ENCODE measurements at regions not wholly inside any gene's neighbourhood (a gene's known extent, or its start where the extent isn't known, plus 50 kb on each side); places are given as distances from the start of the nearest gene placed in this dataset.

DNA sequence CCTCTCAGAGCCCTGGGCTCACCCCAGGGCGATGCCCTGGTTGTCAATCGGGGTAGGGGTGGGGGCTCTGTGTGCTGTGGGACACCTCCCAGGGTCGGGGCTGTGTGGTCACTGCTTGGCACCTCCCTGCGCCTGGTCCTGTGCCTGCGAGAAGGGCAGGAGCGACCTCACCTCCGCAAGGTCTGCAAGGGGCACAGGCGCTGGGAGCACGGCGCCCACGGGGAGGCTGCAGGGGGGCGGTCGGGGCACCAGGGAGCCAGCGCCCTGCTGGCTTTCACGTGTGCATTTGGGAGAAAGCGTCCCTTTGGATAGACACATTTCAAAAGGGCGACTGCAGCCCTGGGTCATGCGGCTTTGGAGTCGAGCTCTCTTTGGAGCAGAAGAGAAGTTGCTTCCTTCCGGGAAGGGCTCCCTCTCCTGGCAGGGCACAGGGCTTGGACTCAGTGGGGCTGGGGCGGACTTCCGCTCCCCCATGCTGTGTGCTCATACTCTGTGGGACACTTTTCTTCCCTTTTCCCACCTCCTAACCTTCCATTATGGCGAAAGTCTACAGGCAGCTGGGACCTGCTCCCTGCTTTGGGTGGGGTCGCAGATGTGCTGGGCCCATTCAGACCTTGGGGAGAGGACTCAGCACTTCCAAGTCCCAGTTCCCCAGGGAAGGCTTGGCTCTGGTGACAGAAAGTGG, 52.9 kb upstream of the SLC28A3 start:
- no peak for DNase-seq

DNA sequence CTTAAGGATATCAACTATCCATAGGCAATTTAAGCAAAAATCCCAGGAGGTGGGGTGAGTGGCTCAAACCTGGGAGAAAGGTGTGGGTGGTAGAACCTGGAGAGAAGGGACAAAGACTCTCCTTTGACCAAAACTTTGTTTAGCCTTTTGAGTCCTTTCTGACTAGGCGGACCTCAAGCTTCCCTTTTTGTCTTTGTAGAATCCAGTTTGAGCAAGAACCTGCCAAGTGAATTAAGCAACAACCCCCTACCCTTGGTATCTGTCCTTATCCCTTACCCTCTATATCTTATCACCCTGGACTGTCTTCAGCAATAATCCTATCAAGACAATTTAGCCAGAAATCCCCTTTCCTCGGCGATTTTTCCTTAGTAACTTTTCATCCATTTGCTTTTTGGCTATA, 53.5 kb upstream of the SLC28A3 start:
- DNase-seq, result no peak

DNA sequence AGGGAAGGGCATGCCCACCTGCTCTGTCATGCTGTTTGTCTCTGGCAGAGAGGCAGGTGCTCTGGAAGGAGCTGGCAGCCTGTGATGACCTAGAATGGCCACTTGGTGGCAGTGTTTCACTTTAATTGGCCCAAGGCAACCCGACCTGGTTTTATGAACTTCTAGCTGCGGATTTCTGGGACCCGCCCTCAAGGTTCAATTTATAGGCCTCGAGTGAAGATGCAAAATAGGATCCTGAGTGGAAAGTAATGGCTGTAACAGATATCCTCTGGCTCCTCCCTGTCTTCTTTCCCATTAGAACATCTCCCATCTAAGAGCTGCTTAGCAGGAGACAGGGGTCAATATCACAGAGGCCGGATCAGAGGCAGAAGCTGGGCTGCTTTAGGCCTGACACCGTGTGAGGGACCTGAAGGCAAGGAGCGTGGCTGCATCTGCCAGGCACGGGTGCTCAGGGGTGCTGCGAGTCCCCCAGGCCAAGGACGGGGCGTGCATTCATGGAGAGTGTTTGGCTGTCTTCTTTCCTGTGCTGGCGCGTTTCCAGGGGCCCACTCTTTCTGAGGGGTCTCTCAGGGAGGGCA, 56.7 kb upstream of the SLC28A3 start:
- DNase-seq, result peak; percentile 64

DNA sequence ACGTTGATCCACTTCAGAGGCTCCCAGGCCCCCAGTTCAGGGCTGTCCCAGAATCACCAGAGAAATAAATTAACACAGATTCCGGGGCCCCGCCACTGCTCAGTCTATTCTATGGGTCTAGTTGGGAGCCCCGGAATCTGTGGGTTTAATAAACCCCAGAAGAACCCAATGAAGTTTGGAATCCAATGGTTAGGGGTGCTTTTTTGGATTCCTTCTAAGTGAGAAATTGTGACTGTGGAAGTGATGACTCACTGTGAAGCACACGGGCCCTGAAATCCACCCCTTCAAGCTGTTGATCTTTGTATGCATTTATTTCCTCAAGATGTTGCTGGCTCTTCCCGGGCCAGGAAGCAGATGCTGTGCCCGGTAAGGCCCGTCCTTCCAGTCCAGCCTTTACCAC, 57.3 kb upstream of the SLC28A3 start:
- DNase-seq, result no peak

DNA sequence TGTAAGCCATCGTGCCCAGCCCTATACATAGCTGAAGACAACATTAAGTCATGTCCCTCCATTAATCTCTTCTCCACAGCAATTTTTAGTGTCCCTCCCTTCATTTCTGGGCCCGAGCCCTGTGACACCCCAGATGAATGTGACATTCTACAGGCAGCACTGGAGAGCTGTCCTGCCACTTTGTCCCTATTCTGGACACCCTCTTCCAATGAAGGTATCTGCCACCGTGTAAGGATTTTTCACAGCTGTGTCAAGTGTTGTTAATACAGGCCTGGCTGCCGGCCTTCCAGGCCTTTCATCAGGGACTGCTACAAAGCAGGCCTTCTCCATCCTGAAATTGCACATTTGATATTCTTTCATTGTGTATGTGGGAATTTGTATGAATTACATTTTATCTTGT, 62.0 kb upstream of the SLC28A3 start:
- DNase-seq, result no peak

DNA sequence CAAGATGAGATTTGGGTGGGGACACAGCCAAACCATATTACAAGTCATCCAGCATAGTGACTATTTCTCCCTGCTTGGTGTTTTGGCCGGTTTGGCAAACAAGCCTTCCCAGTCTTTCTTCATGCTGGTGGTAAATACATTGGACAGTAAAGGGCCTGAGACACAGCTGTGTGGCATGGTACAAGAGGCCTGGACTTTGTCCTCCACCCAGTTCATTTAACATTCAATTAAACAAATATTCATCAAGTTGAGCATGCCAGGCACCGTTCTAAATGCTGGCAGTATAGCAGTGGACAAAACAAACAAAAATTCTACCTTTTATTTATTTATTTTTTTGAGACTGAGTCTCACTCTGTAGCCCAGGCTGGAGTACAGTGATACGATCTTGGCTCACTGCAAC, 62.7 kb upstream of the SLC28A3 start:
- DNase-seq, result no peak

DNA sequence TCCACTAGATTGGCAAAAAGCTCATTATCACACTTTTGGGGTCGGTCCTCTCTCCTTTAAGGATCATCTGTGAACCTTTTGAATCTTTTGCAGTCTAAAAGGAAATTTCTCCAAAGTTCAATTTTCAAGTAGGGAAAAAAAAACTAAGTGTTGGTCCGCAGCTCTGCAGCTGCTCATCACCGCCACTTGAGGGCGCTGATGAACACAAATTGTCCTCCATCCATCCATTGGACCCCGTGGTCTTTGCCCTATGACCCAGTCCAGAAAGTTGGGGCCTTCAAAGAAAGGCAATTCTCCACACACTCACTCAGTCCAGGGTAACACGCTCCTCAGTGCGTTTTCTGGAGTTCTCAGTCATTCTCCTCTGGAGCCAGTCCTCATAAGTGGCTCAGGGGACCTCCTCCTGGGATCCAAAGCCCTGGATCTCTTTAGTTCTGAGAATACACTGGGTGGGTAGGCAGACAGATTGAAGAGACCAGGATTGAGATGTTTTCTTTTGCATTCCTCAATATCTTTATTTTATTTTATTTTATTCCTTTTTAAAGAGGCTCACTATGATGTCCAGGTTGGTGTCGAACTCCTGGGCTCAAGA, 63.6 kb upstream of the SLC28A3 start:
- DNase-seq, result no peak

DNA sequence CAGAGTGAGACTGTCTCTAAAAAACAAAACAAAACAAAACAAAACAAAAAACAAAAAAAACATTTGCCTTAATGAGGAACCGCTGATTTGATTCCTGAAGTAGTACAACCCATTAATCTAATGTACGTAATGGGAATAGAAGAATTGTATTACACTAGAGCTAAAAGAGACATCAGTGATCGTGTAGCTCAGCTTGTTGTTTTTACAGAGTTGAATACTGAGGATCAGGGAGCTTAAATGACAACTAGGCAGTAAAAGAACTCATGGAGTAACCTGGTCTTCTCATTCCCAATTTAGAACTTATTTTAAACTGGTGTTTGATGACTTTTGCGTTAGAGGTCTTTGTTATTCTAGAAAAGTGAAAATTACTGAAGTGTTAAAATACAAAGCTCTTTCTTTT, 65.1 kb upstream of the SLC28A3 start:
- DNase-seq, result no peak

DNA sequence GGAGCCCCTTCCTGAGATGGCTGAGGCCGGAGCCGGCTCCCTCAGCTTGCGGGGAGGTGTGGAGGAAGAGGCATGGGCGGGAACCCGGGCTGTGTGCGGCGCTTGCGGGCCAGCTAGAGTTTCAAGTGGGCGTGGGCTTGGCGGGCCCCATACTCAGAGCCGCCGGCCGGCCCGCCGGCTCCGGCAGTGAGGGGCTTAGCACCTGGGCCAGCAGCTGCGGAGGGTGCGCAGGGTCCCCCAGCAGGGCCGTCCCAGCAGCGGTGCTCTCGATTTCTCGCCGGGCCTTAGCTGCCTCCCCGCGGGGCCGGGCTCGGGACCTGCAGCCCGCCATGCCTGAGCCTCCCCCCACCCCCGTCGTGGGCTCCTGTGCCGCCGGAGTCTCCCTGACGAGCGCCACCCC, 67.9 kb upstream of the SLC28A3 start:
- DNase-seq, result no peak

DNA sequence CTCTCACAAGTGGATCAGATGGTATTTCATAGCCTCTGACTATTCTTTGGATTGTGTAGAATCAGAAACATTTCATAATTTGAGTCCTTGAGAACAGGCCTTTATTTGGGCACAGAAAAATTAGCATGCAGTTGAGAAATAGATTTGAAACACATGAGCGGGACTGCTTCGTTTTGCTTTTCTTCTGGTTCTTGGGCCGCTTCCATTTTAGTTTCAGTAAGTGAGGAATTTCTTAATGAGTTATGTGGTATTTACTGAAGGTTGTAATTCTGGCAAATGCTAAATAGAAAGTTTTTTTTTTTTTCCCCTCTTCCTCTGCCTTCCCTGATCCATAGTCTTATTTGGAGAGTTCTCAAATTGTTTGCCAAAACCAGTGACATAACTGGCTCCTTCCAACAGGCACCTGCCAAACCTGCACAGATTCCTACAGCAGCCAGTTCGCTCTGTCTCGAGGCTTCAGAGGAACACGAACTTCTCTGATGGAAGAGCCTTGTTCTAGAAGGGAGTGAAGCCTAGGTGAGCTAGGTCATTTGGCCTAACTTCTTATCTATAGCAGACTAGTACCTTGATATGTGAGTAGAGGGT, 71.2 kb upstream of the SLC28A3 start:
- DNase-seq, result no peak

DNA sequence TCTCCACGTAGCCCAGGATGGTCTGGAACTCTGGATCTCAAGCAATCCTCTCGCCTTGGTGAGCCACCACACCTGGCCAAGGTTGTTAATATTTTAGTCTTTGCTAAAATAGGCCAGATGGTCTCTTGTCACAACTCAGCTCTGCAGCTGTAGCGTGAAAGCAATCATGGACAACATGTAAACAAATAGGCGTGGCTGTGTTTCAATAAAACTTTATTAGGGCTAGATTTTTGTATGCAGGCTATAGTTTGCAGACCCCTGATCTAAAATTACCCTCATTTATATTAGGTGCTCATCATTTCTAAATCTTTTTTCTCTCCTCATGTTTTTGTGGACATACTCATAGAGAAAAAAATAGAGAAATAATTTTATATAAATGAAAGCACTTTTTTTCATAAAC, 72.1 kb upstream of the SLC28A3 start:
- DNase-seq, result no peak

DNA sequence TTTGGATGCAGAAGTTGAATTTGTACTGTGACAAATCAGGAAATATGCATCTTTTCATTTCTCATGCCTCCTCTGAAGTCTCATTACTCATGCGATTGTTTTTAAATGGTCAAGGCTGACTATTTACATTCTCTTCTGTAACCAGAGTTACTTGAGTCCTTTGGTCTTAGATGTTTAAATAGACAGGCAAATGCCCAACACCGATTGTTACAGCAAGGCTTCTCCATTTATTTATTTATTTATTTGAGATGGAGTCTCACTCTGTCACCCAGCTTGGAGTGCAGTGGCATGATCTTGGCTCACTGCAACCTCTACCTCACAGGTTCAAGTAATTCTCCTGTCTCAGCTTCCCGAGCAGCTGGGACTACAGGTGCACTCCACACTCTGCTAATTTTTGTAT, 72.7 kb upstream of the SLC28A3 start:
- no peak for DNase-seq

DNA sequence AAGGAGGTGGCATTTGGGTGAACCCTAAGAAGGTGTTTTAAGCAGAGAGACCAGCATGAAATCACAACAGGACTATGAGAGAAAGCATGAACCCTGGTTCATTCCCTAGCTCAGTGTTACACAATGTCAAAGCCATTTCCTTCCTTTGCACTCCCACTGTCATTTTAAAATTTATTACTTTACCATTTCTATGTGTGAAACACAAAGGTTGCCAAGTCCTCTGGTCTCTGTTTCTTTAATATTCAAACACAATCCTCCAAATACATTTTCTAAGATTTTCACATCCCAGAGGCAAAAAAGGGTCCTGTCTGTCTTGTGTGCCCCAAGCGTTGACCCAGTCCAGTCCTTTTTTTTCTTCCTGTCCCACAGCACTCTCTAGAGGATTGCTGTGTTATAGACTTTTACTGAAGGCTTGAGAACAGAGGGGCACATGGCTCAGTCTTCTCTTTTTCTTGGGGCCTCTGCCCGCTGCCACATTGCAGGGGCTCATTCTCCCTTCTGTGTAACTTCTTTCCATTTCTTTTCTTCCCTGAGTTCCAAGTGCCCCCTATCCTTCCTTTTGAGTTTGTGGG, 78.6 kb upstream of the SLC28A3 start:
- DNase-seq, result no peak

DNA sequence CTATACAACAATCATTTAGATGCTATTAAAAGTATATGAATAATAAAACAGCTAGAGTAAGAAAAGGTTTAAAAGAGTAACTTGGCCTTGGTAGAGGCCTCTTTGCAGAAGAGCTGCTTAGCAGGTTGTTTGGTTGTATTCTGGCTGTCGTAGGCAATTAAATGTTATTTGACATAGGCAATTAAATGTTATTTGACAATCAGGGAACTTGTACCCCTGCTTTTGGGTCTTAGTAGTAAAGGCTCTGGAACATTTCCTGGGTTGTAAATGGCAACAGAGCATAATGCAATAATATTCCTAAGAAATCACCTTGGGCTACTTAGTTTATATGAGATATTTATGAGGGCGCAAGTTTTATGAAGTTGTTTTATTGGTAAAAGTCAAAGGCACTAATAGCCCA, 84.4 kb upstream of the SLC28A3 start:
- DNase-seq, result no peak

DNA sequence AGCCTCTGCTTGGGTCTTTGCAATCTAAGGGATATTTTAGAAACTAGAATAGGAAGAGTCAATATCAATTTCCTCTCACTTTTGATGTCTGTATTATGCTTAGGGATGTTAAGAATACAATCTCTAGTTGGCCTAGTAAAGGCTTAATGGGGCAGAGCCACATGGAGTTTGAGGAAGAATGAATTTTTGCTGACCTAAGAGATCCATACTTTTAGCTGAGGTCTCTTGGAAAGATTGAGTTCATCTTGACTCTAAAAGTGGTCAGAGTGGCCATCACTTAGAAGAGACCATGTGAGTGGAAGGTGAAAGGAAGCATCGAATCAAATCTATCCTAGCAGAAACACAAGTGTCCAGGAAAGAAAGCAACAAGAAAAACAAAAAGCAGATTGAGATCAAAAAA, 92.2 kb upstream of the SLC28A3 start:
- no peak for DNase-seq

DNA sequence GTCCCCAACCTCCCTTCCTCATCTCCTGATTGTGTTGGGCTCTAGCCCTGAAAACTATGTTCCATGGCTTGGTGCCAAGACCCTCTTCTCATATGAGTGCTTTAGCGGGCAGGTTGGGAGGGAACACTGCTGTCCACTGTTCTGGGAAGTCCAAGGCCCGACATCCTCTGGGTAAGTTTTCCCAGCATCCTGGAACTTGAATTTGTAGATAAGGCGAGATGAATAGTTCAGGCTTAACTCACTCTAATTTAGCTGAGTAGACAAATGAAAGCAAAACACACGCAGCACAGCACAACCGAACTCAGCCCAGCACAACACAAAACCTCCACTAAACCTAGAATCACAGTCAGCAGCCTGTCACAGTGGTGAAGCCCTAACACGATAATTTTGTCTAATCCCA, 95.3 kb upstream of the SLC28A3 start:
- no peak for DNase-seq

DNA sequence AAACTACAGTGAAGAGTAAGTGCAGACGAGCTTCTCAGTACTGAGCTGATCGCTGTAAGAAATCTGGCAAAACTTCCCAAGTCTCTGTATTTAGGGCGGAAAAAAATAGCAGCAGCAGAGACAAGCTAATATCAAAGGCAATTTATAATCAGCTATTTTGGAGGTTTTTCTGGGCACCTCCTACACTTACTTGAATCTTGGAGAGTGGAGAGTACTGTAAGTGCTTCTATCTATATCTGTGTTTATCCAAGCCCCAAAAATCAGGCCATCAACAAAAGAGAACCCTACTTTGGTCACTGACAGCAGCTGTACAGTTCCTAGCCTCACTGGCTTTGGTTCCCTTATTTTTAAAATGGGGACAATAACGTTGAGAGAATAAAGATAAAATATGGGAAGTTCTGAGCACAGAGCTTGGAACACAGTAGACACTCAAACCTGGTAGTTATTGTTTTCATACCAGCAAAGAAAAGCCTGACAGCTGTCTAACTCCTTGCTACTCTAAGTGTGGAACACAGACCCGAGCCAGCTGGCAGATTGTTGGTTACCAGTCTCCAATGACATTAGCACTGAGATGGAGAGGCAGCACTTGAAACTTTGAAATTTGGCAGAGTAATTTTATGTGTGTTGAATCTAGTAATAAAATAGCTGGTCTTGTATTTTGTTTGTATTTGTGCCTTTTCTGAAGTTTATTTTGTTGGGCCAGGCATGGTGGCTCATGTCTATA, 96.0 kb upstream of the SLC28A3 start:
- DNase-seq, result no peak

DNA sequence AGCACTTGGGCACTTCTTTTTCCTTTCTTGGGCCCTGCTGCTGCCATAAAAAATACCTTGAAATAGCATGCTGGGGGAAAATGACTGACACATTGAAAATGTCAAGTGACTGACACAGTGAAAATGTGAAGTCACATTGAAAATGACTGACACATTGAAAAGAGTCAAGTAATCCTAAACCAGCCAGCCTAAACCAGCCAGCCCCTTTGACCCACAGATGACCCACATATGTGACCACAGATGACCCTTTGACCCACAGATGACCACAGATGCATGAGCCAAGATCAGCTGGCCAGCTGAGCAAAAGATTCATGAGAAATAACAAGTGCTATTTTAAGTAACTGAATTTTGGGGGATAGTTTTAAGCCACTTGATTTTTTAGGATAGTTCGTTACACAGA, 97.8 kb upstream of the SLC28A3 start:
- DNase-seq, result no peak

DNA sequence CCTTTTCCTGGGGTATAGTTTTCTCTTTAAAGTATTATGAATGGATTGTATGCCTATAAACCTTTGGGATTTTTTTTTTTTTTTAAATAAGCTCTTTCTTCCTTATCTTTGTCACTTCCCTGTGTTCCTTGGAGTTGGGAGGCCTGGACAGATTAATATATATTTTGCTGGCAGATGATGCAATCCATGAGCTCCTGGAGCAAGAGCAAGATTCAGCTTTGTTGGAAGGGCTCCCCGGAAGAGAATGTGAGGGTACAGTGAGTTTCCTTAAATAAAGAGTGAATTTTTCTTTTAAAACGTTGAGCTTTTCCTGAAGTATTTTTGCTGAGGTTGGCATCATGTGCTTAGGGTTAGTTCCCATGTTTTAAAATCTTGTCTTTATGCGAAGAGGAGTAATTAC, 98.7 kb upstream of the SLC28A3 start:
- DNase-seq, result no peak

DNA sequence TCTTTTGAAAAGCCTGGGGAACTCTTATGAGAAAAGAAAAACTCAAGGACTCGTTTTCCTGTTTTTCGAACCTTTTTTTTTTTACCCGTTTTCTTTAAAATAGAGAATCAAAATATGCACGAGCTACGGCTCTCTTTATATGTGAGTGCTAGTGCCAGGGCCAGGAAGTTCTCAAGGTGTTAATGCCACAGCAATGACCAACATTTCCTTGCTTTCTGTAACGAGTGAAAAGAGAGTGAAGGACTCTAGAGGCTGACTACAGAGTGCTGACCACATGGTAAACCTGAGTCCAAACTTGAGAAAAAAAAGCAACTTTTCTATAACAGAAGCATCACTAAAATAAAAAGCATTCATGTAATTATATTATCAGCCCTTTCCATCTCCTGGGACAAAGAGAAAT, 102.2 kb upstream of the SLC28A3 start:
- no peak for DNase-seq

DNA sequence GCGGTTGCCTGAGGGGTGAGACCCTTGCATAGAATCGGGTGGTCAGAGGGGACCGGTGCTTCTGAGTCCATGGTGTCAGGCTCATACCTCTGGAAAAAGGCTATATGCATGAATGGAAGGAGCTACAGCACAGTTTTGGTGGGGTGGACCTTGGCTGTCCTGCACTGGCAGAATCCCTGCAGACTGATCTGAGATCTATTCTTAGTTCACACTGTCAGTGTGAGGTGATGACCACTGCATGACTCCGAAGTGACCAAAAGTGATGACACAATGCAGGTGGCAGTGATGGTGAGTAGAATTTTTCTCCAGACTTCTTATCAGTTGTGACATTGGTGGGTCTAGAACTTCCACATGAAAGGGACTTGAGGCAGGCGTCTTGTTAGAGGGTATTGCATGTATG, 105.2 kb upstream of the SLC28A3 start:
- DNase-seq, result no peak

DNA sequence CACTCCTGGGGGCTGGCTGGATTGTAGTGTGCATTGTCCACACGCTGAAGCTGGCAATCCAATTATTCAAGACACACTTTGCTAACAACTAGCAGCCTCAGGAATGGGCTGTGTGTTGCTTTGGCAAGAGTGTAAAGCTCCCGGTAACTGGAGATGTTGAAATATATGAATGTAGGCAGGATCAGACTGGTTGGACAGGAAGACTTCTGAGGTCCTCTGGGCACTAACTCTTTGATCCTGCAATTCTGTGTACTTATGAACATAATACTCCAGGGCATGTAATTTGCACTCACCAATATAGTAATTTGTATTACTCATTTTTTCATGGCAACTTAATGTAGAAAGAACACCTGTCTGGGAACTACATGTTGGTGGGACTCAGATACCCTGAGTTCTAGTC, 106.7 kb upstream of the SLC28A3 start:
- no peak for DNase-seq

DNA sequence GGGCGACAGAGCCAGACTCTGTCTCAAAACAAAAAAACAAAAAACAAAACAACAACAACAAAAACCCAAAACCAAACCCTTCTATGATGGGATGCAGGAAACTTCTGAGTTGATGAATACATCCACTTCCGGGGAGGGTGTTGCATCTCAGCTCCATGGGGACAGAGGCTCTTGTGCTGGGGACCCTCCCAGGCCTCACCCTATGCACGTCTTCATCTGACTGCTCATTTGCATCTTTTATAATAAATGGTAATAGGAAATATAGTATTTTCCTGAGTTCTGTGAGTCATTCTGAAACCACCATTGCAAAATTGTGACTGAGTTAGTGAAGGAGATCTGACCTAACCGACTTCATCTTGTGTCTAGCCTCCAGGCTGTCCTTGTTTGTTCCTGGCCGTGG, 109.5 kb upstream of the SLC28A3 start:
- no peak for DNase-seq

DNA sequence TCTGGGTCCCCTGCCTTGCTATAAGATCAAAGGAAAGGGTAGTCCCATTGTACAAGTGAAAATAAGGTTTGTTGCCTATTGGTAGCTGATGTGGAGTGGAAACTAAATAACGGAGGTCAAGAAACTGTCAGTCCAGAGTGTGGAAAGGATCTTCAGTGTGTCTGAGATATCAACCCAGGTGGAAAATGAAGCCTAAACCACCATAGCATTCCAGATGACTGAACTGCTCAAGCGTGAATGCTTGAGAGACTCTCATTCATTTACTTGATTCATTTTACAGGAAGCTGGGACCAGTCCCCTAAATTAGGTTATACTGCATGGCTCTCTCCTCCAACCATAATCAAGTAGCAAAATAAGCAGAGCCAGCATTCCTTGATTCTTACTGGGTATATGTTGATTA, 116.0 kb upstream of the SLC28A3 start:
- DNase-seq, result no peak
